ENCODE measurements at regions not wholly inside any gene's neighbourhood (a gene's known extent, or its start where the extent isn't known, plus 50 kb on each side); places are given as distances from the start of the nearest gene placed in this dataset.

- no peaks in the 10 kb centered on the region for H3K27me3 Mint-ChIP-seq (ENCODE audit: unreplicated experiment)
- peaks cover 2% of the 10 kb centered on the region for H3K4me1 Mint-ChIP-seq (ENCODE audit: unreplicated experiment)
- peaks cover 10% of the 10 kb centered on the region for H3K9me3 Mint-ChIP-seq (ENCODE audit: unreplicated experiment)
- no peak overlapping the region for H3K4me3 Mint-ChIP-seq (ENCODE audit: unreplicated experiment)
- DNase-seq (ENCODE audit: extremely low spot score, unreplicated experiment) = no peak
- no peak for TF ChIP-seq CTCF (IDR thresholded peaks at IDR 0.05)
- H3K27ac Mint-ChIP-seq (ENCODE audit: unreplicated experiment) = no peak overlapping the region
- peaks cover 2% of the 10 kb centered on the region for H3K36me3 Mint-ChIP-seq (ENCODE audit: unreplicated experiment)
Observed at GRCh38 chr1:82472489-82473131, 671.9 kb downstream of the ADGRL2 start.

DNA sequence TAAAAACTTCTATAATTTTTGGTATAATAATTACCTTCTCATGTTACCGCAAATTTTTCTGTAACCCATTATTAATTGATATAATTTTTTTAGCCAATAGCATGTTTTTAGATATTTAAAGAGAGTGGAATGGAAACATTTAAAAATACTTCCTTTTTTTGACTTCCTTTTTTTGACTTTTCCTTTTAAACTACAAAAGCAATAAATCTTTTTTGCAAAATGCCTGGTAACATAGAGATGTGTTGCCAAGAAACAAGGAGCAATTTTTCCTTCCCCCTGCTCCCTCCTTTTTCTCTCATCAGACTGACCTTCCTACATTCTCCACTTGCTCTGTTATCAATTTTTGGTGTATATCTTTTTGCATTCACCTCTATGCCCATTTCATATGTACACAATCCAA, 666.2 kb downstream of the ADGRL2 start:
- DNase-seq (ENCODE audit: extremely low spot score, unreplicated experiment) = no peak
- Mint-ChIP-seq H3K27me3 (ENCODE audit: unreplicated experiment) (no peaks in the 10 kb centered on the region), H3K36me3 (ENCODE audit: unreplicated experiment) (no peaks in the 10 kb centered on the region), H3K9me3 (ENCODE audit: unreplicated experiment) (peaks cover 3% of the 10 kb centered on the region), H3K4me1 (ENCODE audit: unreplicated experiment) (peaks cover 38% of the 10 kb centered on the region), H3K4me3 (ENCODE audit: unreplicated experiment) (no peak overlapping the region), H3K27ac (ENCODE audit: unreplicated experiment) (no peak overlapping the region)
- no peak for TF ChIP-seq CTCF (IDR thresholded peaks at IDR 0.05)

GRCh38 chr1:82466416-82466815, 665.7 kb downstream of the ADGRL2 start:
- no peak overlapping the region for H3K27ac Mint-ChIP-seq (ENCODE audit: unreplicated experiment)
- no peak for TF ChIP-seq CTCF (IDR thresholded peaks at IDR 0.05)
- no peak for DNase-seq (ENCODE audit: extremely low spot score, unreplicated experiment)
- H3K27me3 Mint-ChIP-seq (ENCODE audit: unreplicated experiment) = no peaks in the 10 kb centered on the region
- H3K9me3 Mint-ChIP-seq (ENCODE audit: unreplicated experiment) = peaks cover 3% of the 10 kb centered on the region
- H3K36me3 Mint-ChIP-seq (ENCODE audit: unreplicated experiment) = no peaks in the 10 kb centered on the region
- no peak overlapping the region for H3K4me3 Mint-ChIP-seq (ENCODE audit: unreplicated experiment)
- peaks cover 42% of the 10 kb centered on the region for H3K4me1 Mint-ChIP-seq (ENCODE audit: unreplicated experiment)

GRCh38 chr1:82465024-82465423, 664.3 kb downstream of the ADGRL2 start:
- TF ChIP-seq CTCF (IDR thresholded peaks at IDR 0.05) = no peak
- Mint-ChIP-seq H3K4me3 (ENCODE audit: unreplicated experiment) (no peak overlapping the region), H3K4me1 (ENCODE audit: unreplicated experiment) (peaks cover 45% of the 10 kb centered on the region), H3K27me3 (ENCODE audit: unreplicated experiment) (no peaks in the 10 kb centered on the region), H3K27ac (ENCODE audit: unreplicated experiment) (no peak overlapping the region), H3K36me3 (ENCODE audit: unreplicated experiment) (no peaks in the 10 kb centered on the region), H3K9me3 (ENCODE audit: unreplicated experiment) (no peaks in the 10 kb centered on the region)
- DNase-seq (ENCODE audit: extremely low spot score, unreplicated experiment) = no peak

DNA sequence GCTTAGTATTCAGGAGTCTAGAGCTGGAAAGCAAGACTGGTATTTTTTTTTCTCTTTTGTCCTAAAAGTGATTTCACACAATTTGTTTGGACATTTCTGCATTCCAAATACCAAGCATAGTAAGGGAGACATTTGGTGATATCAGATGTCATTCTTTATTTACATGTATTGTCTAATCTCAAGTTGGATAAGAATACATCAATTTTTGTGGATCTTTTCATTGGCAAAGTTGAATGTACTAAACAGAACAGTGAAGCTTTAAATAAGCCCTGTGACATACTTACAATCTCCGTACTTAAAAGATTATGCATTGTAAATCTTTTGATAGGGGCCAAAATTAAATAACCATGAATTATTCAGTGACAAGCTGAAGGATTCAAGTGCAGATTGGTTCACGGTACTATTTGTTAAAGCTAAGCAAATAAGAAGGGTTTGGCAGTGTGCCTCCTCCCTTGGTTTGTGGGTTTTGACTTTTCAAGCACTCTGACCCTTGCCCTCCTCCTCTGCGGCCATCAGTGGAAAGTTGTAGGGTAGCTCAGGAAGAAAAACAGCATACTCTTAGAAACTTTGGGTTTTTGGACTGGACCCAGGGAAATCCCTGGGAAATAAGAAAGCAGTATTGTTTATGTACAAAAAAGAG, 663.7 kb downstream of the ADGRL2 start:
- DNase-seq (ENCODE audit: extremely low spot score, unreplicated experiment) = no peak
- no peak overlapping the region for H3K4me3 Mint-ChIP-seq (ENCODE audit: unreplicated experiment)
- no peaks in the 10 kb centered on the region for H3K36me3 Mint-ChIP-seq (ENCODE audit: unreplicated experiment)
- H3K27ac Mint-ChIP-seq (ENCODE audit: unreplicated experiment) = peak overlapping the region; percentile 73
- H3K4me1 Mint-ChIP-seq (ENCODE audit: unreplicated experiment) = peaks cover 45% of the 10 kb centered on the region
- TF ChIP-seq CTCF (IDR thresholded peaks at IDR 0.05) = no peak
- H3K9me3 Mint-ChIP-seq (ENCODE audit: unreplicated experiment) = no peaks in the 10 kb centered on the region
- no peaks in the 10 kb centered on the region for H3K27me3 Mint-ChIP-seq (ENCODE audit: unreplicated experiment)

Measured in osteocyte (in vitro differentiated cells).